GM12872 (cell line): ENCODE measurements at regions not wholly inside any gene's neighbourhood (a gene's known extent, or its start where the extent isn't known, plus 50 kb on each side); places are given as distances from the start of the nearest gene placed in this dataset.

ENCODE experiments used
- CTCF ChIP-seq: IDR thresholded peaks from 3 replicates; pipeline ENCODE4 v1.5.1; 2011; ENCODE audit warnings: low read depth, mild to moderate bottlenecking, low read length, moderate library complexity; ENCODE audit not compliant: insufficient read depth

GRCh38 chr6:166004876-166005275, 162.8 kb downstream of the TBXT start:
- TF ChIP-seq CTCF = no peak

- TF ChIP-seq CTCF = no peak
These were observed 163.2 kb downstream of the TBXT start for GRCh38 chr6:166004471-166004870.

GRCh38 chr6:166003569-166003968, 164.1 kb downstream of the TBXT start:
- TF ChIP-seq CTCF = no peak

GRCh38 chr6:166001359-166001758, 166.3 kb downstream of the TBXT start:
- no peak for TF ChIP-seq CTCF

GRCh38 chr6:165999279-165999678, 168.4 kb downstream of the TBXT start:
- TF ChIP-seq CTCF = no peak

GRCh38 chr6:165998072-165998471, 169.6 kb downstream of the TBXT start:
- no peak for TF ChIP-seq CTCF

- TF ChIP-seq CTCF = no peak
These were observed 176.3 kb downstream of the TBXT start for GRCh38 chr6:165991341-165991740.

GRCh38 chr6:165990216-165990615, 177.4 kb downstream of the TBXT start:
- no peak for TF ChIP-seq CTCF
